Fibroblast of skin of right biceps (primary cell): ENCODE measurements at regions not wholly inside any gene's neighbourhood (a gene's known extent, or its start where the extent isn't known, plus 50 kb on each side); places are given as distances from the start of the nearest gene placed in this dataset.
"Not testable (repeated sequence)": the region's sequence is repeated elsewhere in the genome, so short reads cannot be mapped to it uniquely, and the experiment has no call there.

Experiments used
- DNase-seq: peaks from one replicate; pipeline ENCODE4 v3.0.0-alpha.2; 2013

DNA sequence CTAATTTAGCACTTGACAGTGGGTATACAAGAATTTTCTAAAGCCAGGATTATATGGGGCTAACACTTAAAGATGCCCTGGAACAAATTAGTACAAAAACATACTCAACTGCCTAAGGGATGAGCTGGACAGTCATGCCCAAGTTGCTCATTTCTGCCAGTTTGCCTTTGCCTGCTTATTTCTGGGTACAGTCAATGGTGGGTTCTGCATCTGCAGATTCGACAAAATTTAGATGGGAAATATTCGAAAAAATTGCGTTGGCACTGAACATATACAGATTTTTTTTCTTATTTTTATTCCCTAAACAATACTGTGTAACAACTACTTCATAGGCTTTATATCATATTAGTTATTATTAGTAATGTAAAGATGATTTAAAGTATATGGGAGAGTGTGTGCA, 591.9 kb downstream of the EPM2A start:
- DNase-seq, result no peak

GRCh38 chr6:145147559-145147958, 587.8 kb downstream of the EPM2A start:
- peak; percentile 50 for DNase-seq

DNA sequence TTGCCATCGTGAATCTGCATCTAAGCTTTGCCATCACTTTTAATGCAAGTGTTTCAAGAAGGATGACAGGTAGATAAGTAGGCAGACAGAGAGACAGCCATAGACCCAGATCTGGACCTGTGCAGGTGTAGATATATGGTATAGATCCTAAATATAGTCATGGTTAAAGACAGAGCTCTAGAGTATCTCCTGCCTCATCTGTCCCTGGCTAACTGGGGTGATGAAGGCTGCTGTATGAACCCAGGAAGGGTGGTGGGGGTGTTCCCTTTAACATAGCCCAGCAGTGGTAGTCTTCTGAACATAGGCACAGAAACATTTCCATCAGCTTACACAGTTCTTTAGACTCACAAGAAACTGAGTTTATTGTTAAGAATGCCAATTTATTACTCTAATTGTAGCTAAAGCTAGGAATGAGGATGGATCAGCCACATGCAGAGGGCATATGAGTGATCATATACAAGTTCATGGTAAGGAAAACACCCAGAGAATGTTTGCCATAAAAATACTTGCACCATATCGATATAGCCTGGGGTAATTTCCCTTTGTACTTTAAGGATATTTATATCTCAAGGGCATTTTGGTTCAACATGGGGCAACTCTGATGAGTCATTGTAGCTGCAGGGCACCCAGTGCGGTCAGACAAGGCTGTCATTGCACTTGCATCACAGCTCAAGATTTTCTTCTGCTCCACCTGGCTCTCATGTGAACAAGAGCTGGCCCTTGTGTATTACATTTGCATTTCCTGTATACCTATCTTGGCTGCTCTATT, 587.2 kb downstream of the EPM2A start:
- DNase-seq, result peak; percentile 7

DNA sequence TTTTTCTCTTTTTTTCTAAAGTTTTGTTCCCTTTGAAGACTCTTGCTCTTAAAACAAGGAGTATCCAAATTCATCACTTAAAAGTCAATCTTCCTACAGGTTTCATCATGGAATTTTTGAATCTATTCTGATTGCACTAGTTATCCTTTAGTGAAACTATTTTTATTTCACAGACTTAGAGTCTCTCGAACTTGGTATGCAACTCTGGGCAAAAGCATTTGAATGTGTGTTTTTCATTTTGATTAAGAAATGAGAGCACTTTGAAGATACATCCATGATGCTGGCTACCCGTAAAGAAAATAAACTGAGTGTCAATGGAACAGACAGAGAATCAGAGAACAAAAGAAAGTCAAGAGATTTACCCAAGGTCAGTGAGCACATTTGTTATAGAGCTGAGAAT, 586.5 kb downstream of the EPM2A start:
- no peak for DNase-seq

- DNase-seq, result no peak
Observed at GRCh38 chr6:145151624-145152023, 583.7 kb downstream of the EPM2A start.

- no peak for DNase-seq
Observed at GRCh38 chr6:145153495-145153894, 581.8 kb downstream of the EPM2A start.

GRCh38 chr6:145155411-145155810, 579.9 kb downstream of the EPM2A start:
- no peak for DNase-seq

DNA sequence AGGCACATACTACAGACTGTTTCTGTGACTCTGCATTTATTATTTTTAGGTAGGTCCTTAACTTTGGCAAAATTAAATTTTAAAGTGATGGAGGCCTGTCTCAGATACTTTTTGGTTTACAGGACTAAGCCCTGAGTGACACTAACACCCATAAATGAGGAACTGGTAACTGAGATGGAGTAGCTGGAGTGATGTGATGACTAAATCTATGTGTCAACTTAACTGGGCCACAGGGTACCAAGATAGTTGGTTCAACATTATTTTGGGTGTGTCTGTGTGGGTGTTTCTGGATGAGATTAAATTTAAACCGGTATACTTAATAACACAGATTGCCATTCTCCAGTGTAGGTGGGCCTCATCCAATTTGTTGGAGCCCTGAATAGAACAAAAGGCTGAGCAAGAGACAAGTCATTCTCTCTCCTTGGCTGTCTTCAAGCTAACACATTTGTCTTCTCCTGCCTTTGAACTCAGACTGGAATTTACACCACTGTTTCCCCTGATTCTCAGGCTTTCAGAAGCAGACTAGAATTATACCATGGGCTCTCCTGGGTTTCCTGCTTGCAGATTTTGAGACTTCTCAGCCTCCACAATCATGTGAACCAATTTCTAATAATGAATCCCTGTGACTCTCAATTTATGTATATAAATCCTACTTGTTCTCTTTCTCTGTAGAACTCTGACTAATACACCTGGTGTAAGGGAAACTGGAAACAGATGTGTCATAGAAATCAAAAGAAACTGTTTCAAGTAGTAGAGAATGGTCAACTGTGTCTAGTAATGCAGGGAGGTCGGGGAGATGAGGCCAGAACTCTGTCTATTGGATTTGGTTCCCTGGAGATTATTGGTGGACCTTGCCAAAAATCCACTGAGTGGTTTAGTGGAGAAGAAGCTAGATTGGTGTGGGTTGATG, 579.2 kb downstream of the EPM2A start:
- DNase-seq, result no peak

GRCh38 chr6:145158636-145159035, 576.7 kb downstream of the EPM2A start:
- DNase-seq, result not testable (repeated sequence)

GRCh38 chr6:145159921-145160320, 575.4 kb downstream of the EPM2A start:
- no peak for DNase-seq

DNA sequence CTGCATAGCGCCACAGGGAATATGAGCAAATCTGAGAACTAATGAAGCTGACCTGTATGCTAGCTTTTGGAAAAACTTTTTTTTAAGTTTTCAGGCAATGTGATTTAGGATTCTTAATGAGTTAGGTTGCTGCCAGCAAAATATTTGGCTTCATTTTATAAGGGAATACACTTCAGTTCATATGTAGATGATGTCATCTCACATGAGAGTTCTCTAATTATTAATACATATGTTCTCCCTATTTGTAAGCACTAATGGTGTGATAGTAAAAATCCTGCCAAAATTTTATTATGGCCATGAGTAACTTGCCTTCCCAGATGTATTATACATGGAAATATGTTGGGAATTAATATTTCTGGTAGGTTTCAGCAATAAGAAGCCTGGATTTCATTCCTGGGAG, 573.8 kb downstream of the EPM2A start:
- peak; percentile 28 for DNase-seq

- no peak for DNase-seq
Observed at GRCh38 chr6:145169726-145170224, 565.5 kb downstream of the EPM2A start.

GRCh38 chr6:145175470-145175869, 559.9 kb downstream of the EPM2A start:
- no peak for DNase-seq

GRCh38 chr6:145178391-145178790, 556.9 kb downstream of the EPM2A start:
- DNase-seq, result no peak

DNA sequence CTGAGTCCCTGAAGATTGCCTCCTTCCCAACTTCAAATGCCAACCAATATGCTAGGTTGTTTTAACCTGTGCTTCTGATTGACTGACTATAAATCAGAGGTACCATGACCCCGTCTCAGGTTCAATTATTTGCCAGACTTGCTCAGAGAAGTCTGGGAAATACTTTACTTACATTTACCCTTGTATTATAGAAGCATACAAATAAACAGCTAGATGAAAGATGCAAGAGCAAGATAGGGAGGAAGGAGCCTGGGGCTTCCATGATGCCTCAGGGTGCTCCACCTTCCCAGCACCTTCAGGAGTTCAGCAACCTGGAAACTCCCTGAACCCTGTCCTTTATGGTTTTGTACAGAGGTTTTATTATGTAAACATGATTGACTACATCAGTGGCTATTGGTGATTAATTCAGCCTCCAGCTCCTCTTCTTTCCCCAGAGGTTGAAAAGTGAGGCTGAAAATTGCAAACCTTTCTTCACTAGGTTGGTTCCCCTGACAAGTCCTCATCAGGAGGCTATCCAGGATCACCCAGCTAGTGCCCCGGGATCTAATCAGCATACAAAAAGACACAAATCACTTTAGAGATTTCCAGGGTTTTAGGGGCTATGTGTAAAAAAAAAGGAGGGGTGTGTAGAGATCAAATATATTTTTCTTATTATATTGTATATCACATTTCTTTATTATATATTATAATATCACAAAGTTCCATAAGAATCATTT, 547.7 kb downstream of the EPM2A start:
- no peak for DNase-seq

DNA sequence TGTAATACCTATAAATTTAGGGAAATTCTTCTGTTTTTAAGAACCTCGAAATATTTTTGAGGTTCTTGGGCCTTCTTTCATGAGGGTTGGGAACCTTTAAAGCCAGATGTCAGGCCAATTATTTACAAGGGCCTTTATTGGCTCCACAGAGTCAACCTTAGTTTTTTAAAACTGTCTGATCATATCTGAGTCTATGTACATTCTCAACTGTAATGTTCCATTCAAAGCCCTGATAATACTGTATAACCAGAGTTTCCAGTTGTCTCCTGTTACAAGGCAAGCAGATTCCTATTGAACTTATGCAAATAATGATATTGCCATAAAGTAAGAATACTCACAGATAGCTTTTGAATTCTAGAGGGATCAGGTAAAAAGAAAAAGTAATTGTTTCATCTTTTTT, 545.5 kb downstream of the EPM2A start:
- no peak for DNase-seq

DNA sequence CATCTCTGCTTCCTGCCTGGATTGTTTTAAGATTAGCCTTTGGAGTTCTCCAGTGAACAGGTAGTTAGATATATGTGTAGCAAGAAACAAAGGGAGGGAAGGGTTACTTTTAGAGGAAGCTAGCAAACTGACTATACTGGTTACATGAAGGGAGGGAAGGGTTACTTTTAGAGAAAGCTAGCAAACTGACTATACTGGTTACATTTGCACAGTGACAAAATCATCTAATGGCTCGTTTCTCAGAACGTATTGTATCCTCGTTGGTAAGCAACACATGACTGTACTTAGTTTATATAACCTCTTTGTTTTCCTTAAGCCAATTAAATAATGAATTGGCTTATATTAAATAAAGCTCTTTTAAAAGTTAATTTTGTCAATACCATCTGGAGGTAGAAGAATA, 540.9 kb downstream of the EPM2A start:
- DNase-seq, result no peak

GRCh38 chr6:145199961-145200360, 535.4 kb downstream of the EPM2A start:
- peak; percentile 28 for DNase-seq

GRCh38 chr6:145204301-145204700, 531.0 kb downstream of the EPM2A start:
- no peak for DNase-seq

- peak; percentile 69 for DNase-seq
Observed at GRCh38 chr6:145206247-145206907, 528.9 kb downstream of the EPM2A start.

DNA sequence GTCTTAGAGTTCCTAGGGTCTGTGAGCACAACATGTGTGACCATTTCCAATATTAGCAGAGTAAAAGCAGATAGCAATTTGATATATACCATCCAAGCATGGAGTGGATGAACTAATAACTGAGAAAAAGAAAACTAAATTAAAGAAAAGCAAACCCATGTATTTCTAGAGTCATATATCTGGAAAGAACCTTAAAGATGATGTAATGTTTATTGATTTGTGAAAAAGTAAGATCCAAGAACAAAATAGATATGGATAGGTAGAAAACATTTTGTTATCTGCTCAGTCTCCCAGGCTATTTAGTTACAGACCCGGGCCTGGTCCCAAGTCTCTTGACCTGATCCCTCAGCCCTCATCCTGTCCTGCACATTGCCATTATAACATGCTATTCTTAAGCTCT, 526.8 kb downstream of the EPM2A start:
- no peak for DNase-seq

DNA sequence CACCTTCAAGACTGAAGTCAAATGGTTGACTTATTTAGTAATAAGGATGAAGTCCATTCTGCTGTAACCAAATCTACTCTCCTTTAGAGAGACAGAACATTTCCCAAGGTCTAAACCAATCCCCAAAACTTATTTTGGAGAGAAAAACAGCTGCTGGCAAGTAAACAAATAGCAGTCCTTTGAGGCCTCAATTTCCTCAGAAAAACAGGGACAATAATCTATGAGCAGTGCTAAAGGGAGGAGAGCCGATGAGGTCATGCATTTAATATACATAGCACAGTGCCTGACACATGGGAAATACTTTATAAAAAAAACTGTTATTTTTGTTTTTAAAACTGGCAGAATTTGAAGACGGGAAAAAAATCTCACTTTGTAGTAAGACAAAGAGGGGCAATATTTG, 526.0 kb downstream of the EPM2A start:
- DNase-seq, result no peak

GRCh38 chr6:145212813-145213212, 522.5 kb downstream of the EPM2A start:
- no peak for DNase-seq
